K562 (cell line): ENCODE measurements at regions not wholly inside any gene's neighbourhood (a gene's known extent, or its start where the extent isn't known, plus 50 kb on each side); places are given as distances from the start of the nearest gene placed in this dataset.

ENCODE experiments used
- ATAC-seq: fragments of 200-7000 bp; cut with Tn5 transposase; 3 replicates; pipeline ENCODE4 v1.9.1; 2020; ENCODE audit warnings: moderate library complexity
- BruUV-seq: library from RNA; stranded (reverse); fragments of 400-500 nt; replicated peaks from 2 replicates; lab custom pipeline; 2021; lab: Mats Ljungman, UMichigan
- CTCF ChIA-PET: fragments of 300-600 bp; formaldehyde crosslinking; extraction: SDS; loops from one replicate; lab custom pipeline; 2021; ENCODE audit warnings: low intra/inter-chr PET ratio; lab: Yijun Ruan, JAX
- POLR2A ChIA-PET: fragments of 300-600, 350-650 bp; sonication (Branson Sonifier 250); formaldehyde crosslinking; extraction: SDS; loops from one replicate; lab custom pipeline; 2021; ENCODE audit warnings: antibody characterized with exemption, inconsistent platforms; lab: Yijun Ruan, JAX
- DNase-seq, 4 experiments: peaks; one replicate each; pipeline versions ENCODE4 v3.0.0 to v3.0.0-alpha.2; 2011 to 2018; ENCODE audit warnings: low spot score in 3 of 4, mixed read lengths in 3 of 4; ENCODE audit errors: extremely low read depth in 1 of 4
- FAIRE-seq: peaks from 2 replicates; lab custom pipeline; 2011; peaks lifted over from hg19 to GRCh38; lab: Jason Lieb, UNC
- H2AFZ ChIP-seq: 2 replicates; pipeline ENCODE4 v1.6.0; 2011; ENCODE audit warnings: low read depth, low read length, control low read depth, inconsistent platforms
- H3K27ac ChIP-seq: fragments of 200-600 bp; 3 replicates; pipeline ENCODE4 v1.8.0; 2011; ENCODE audit warnings: low read depth, mild to moderate bottlenecking, control low read depth, inconsistent platforms, low read length, moderate library complexity, mixed read lengths; ENCODE audit errors: extremely low read depth
- H3K27me3 ChIP-seq, 2 experiments: fragments of 300-600 bp in 1 of 2; 2 replicates in 1 of 2; 3 replicates in 1 of 2; pipeline versions ENCODE4 v1.6.0 to v1.8.0; 2011; ENCODE audit warnings: inconsistent platforms in 2 of 2, low read length in 2 of 2, mild to moderate bottlenecking in 1 of 2, mixed read lengths in 1 of 2, moderate library complexity in 1 of 2; ENCODE audit not compliant: control insufficient read depth in 2 of 2, insufficient read depth in 2 of 2
- H3K36me3 ChIP-seq: fragments of 300-600 bp; 3 replicates; pipeline ENCODE4 v1.8.0; 2011; ENCODE audit warnings: mild to moderate bottlenecking, low read length, inconsistent platforms; ENCODE audit not compliant: control insufficient read depth, insufficient read depth
- H3K4me1 ChIP-seq, 2 experiments: fragments of 200-600 bp in 1 of 2; replicated peaks in 1 of 2; 2 replicates in 1 of 2; 3 replicates in 1 of 2; pipeline versions ENCODE4 v1.5.1 to v1.8.0; 2011; ENCODE audit warnings: inconsistent platforms in 2 of 2, low read length in 2 of 2, mild to moderate bottlenecking in 1 of 2, mixed read lengths in 1 of 2, moderate library complexity in 1 of 2; ENCODE audit not compliant: control insufficient read depth in 2 of 2, insufficient read depth in 2 of 2
- H3K4me2 ChIP-seq: 2 replicates; pipeline ENCODE4 v1.6.1; 2011; ENCODE audit warnings: low read length, control low read depth, inconsistent platforms, mixed read lengths; ENCODE audit not compliant: insufficient read depth
- H3K4me3 ChIP-seq: fragments of 200-600 bp; sonication (generic), shearing (Covaris generic); 2 replicates; pipeline ENCODE4 v1.5.1; 2016; ENCODE audit warnings: control low read depth, inconsistent platforms
- H3K79me2 ChIP-seq: fragments of 200-600 bp; 3 replicates; pipeline ENCODE4 v1.8.0; 2011; ENCODE audit warnings: low read length, inconsistent platforms; ENCODE audit not compliant: control insufficient read depth, insufficient read depth
- H3K9ac ChIP-seq, 2 experiments: 2 replicates each; pipeline versions ENCODE4 v1.6.0 to v1.6.1; 2011; ENCODE audit warnings: low read depth in 2 of 2, low read length in 2 of 2, control low read depth in 1 of 2, inconsistent platforms in 1 of 2, mild to moderate bottlenecking in 1 of 2, mixed read lengths in 1 of 2; ENCODE audit not compliant: insufficient read depth in 1 of 2
- H3K9me1 ChIP-seq: one replicate; pipeline ENCODE4 v1.6.0; 2011; ENCODE audit warnings: inconsistent platforms, mild to moderate bottlenecking, low read length, moderate library complexity; ENCODE audit not compliant: control insufficient read depth, insufficient read depth
- H3K9me3 ChIP-seq: replicated peaks from 2 replicates; pipeline ENCODE4 v1.5.1; 2011; ENCODE audit warnings: low read depth, low read length, inconsistent platforms; ENCODE audit not compliant: control insufficient read depth, insufficient read depth
- H4K20me1 ChIP-seq: replicated peaks from 2 replicates; pipeline ENCODE4 v1.6.1; 2011; ENCODE audit warnings: low read length, inconsistent platforms, mixed read lengths; ENCODE audit not compliant: control insufficient read depth, insufficient read depth
- AFF4 ChIP-seq: sonication (generic); formaldehyde crosslinking; IDR thresholded peaks from 2 replicates; pipeline ENCODE4 v1.8.0; 2023; ENCODE audit warnings: mild to moderate bottlenecking, missing genetic modification reagents
- MEF2A ChIP-seq: IDR thresholded peaks from 2 replicates; pipeline ENCODE4 v1.6.1; 2011; ENCODE audit warnings: low read depth, mild to moderate bottlenecking, low read length, moderate library complexity; ENCODE audit not compliant: control insufficient read depth
- PREB ChIP-seq: sonication (generic); formaldehyde crosslinking; IDR thresholded peaks from 2 replicates; pipeline ENCODE4 v1.8.1; 2023; ENCODE audit warnings: mild to moderate bottlenecking, missing genetic modification reagents
- SP2 ChIP-seq: IDR thresholded peaks from 2 replicates; pipeline ENCODE4 v1.6.1; 2011; ENCODE audit warnings: mild to moderate bottlenecking, low read depth, low read length, moderate library complexity; ENCODE audit not compliant: poor library complexity, severe bottlenecking; ENCODE audit errors: extremely low read depth
- SREBF2 ChIP-seq: sonication (generic); formaldehyde crosslinking; IDR thresholded peaks from 2 replicates; pipeline ENCODE4 v1.4.0; 2020; ENCODE audit warnings: mild to moderate bottlenecking, missing genetic modification reagents
- TAF1 ChIP-seq: IDR thresholded peaks from 2 replicates; pipeline ENCODE4 v1.6.1; 2011; ENCODE audit warnings: mild to moderate bottlenecking, low read length, moderate library complexity; ENCODE audit not compliant: insufficient read depth, control insufficient read depth, severe bottlenecking; ENCODE audit errors: extremely low read depth
- ZFP36 ChIP-seq: fragments of 150-350 bp; IDR thresholded peaks from 2 replicates; pipeline ENCODE4 v1.6.1; 2018; ENCODE audit warnings: low read length, low read depth; ENCODE audit not compliant: partially characterized antibody
- ZNF212 ChIP-seq: fragments of 450-650 bp; formaldehyde crosslinking; IDR thresholded peaks from 2 replicates; pipeline ENCODE4 v1.4.0; 2020; ENCODE audit warnings: mild to moderate bottlenecking
- ZNF224 ChIP-seq: sonication (generic); formaldehyde crosslinking; IDR thresholded peaks from 2 replicates; pipeline ENCODE4 v1.8.0; 2022; ENCODE audit warnings: mild to moderate bottlenecking, missing genetic modification reagents
- ZNF239 ChIP-seq: fragments of 250-450 bp; sonication (Bioruptor Pico); IDR thresholded peaks from 2 replicates; pipeline ENCODE4 v1.4.0; 2020; ENCODE audit warnings: mild to moderate bottlenecking
- ZNF3 ChIP-seq: fragments of 250-450 bp; sonication (Bioruptor Pico); IDR thresholded peaks from 2 replicates; pipeline ENCODE4 v1.5.0; 2021; ENCODE audit warnings: mild to moderate bottlenecking, moderate library complexity
- ZNF354B ChIP-seq: fragments of 250-450 bp; sonication (Bioruptor Pico); IDR thresholded peaks from 2 replicates; pipeline ENCODE4 v1.4.0; 2020
- ZNF707 ChIP-seq: fragments of 250-450 bp; sonication (Bioruptor Pico); conservative IDR thresholded peaks from 2 replicates; pipeline ENCODE4 v1.8.0; 2022; ENCODE audit warnings: inconsistent platforms, mild to moderate bottlenecking, moderate library complexity
- WGBS: fragments of 100-300 bp; shearing (Covaris generic); methylation state at CpG from one replicate; pipeline ENCODE4 v1.1.6; 2016; ENCODE audit warnings: low coverage, mixed read lengths; ENCODE audit not compliant: insufficient coverage; ENCODE audit errors: missing lambda C conversion rate; 5-methylcytosine and 5-hydroxymethylcytosine counted together
- in situ Hi-C: fragments of 300-500 bp; cut with MboI; formaldehyde crosslinking; loops from 4 replicates; pipeline ENCODE4 v1.15.0; 2018; ENCODE audit warnings: inconsistent platforms, mixed read lengths
- intact Hi-C: fragments of 100-400 bp; cut with micrococcal nuclease; formaldehyde crosslinking; loops from 2 replicates; pipeline ENCODE4 v1.14.2; 2022
- TF ChIP-seq, protein P1 (sequence below), 2 experiments: fragments of 450-650 bp; IDR thresholded peaks; 2 replicates each; pipeline ENCODE4 v1.6.1; 2018; ENCODE audit warnings: mild to moderate bottlenecking in 2 of 2, low read depth in 1 of 2; ENCODE audit not compliant: partially characterized antibody in 2 of 2

GRCh38 chr5:116842514-116842961, 267.9 kb upstream of the SEMA6A start:
- Histone ChIP-seq H3K4me1 (no peaks in the 10 kb centered on the region), H3K79me2 (no peaks in the 10 kb centered on the region), H3K4me2 (no peak overlapping the region), H3K4me3 (no peak overlapping the region), H4K20me1 (no peaks in the 10 kb centered on the region), H3K9me3 (no peaks in the 10 kb centered on the region), H3K9me1 (no peaks in the 10 kb centered on the region), H3K27ac (no peak overlapping the region), H3K36me3 (no peaks in the 10 kb centered on the region), H3K27me3 (no peaks in the 10 kb centered on the region; a peak in 1 of 5 replicates), H2AFZ (no peak overlapping the region), H3K9ac (no peak overlapping the region)
- in situ Hi-C loops (no loop called here), intact Hi-C loops (no loop called here)
- no peak for ATAC-seq
- POLR2A ChIA-PET = no interaction called here
- FAIRE-seq = no peak
- BruUV-seq = no TSS peak
- WGBS = 0% methylated on average over 4 of the region's 4 CpGs
- CTCF ChIA-PET = no interaction called here
- DNase-seq = no peak
- TF ChIP-seq ZNF212 (no peak), ZNF224 (no peak), ZNF354B (CRISPR knock-in tag) (no peak), ZNF3 (CRISPR knock-in tag) (no peak), PREB (CRISPR knock-in tag) (no peak), ZFP36 (no peak), SP2 (no peak), TAF1 (no peak), MEF2A (no peak), AFF4 (CRISPR knock-in tag) (no peak), ZNF239 (CRISPR knock-in tag) (no peak), ZNF707 (no peak), SREBF2 (no peak)
- TF ChIP-seq, protein P1, sequence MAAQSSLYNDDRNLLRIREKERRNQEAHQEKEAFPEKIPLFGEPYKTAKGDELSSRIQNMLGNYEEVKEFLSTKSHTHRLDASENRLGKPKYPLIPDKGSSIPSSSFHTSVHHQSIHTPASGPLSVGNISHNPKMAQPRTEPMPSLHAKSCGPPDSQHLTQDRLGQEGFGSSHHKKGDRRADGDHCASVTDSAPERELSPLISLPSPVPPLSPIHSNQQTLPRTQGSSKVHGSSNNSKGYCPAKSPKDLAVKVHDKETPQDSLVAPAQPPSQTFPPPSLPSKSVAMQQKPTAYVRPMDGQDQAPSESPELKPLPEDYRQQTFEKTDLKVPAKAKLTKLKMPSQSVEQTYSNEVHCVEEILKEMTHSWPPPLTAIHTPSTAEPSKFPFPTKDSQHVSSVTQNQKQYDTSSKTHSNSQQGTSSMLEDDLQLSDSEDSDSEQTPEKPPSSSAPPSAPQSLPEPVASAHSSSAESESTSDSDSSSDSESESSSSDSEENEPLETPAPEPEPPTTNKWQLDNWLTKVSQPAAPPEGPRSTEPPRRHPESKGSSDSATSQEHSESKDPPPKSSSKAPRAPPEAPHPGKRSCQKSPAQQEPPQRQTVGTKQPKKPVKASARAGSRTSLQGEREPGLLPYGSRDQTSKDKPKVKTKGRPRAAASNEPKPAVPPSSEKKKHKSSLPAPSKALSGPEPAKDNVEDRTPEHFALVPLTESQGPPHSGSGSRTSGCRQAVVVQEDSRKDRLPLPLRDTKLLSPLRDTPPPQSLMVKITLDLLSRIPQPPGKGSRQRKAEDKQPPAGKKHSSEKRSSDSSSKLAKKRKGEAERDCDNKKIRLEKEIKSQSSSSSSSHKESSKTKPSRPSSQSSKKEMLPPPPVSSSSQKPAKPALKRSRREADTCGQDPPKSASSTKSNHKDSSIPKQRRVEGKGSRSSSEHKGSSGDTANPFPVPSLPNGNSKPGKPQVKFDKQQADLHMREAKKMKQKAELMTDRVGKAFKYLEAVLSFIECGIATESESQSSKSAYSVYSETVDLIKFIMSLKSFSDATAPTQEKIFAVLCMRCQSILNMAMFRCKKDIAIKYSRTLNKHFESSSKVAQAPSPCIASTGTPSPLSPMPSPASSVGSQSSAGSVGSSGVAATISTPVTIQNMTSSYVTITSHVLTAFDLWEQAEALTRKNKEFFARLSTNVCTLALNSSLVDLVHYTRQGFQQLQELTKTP (IDR thresholded peaks at IDR 0.05; ENCODE audit: low read depth in 1 of 2, partially characterized antibody in 2 of 2) = no peak
